ENCODE measurements at regions not wholly inside any gene's neighbourhood (a gene's known extent, or its start where the extent isn't known, plus 50 kb on each side); places are given as distances from the start of the nearest gene placed in this dataset.

DNA sequence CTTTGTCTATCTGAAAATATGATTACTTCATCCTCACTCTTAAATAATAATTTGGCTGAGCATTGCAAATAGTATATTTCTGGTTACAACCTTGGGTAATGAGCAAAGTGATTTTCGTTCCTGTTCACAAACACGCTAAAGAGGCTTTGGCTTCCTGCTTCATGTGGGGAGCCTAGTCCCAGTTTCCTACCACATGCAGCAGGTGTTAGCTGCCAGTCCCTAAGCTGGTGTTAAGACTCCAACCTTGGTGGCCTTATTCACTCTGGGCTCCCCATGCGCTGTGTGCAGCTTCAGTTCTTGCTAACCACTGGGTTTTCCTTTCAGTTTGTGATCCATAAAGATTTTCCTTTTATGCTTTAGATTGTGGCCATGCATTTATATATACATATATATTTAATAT lies 56.7 kb upstream of the BARHL2 start:
- Mint-ChIP-seq H3K4me3 (no peak overlapping the region), H3K27ac (no peak overlapping the region), H3K4me1 (peaks cover 8% of the 10 kb centered on the region), H3K9me3 (no peaks in the 10 kb centered on the region), H3K27me3 (ENCODE audit: low read depth) (no peaks in the 10 kb centered on the region), H3K36me3 (no peaks in the 10 kb centered on the region)
- CTCF ChIA-PET: no interaction called here
- ATAC-seq (no peak), DNase-seq (ENCODE audit: low spot score) (no peak)
- TF ChIP-seq ZBTB21 (CRISPR knock-in tag; IDR thresholded peaks at IDR 0.05; ENCODE audit: borderline replicate concordance) (no peak), GABPB1 (CRISPR knock-in tag; IDR thresholded peaks at IDR 0.05) (no peak), ATF1 (CRISPR knock-in tag; IDR thresholded peaks at IDR 0.05) (no peak), ZNF121 (CRISPR knock-in tag; IDR thresholded peaks at IDR 0.05) (no peak), JAZF1 (CRISPR knock-in tag; IDR thresholded peaks at IDR 0.05) (no peak), ZNF671 (CRISPR knock-in tag; IDR thresholded peaks at IDR 0.05) (no peak), TCF7 (CRISPR knock-in tag; IDR thresholded peaks at IDR 0.05; ENCODE audit: low read depth) (no peak), NFATC4 (CRISPR knock-in tag; IDR thresholded peaks at IDR 0.05) (no peak)
- TF ChIP-seq, protein P1, sequence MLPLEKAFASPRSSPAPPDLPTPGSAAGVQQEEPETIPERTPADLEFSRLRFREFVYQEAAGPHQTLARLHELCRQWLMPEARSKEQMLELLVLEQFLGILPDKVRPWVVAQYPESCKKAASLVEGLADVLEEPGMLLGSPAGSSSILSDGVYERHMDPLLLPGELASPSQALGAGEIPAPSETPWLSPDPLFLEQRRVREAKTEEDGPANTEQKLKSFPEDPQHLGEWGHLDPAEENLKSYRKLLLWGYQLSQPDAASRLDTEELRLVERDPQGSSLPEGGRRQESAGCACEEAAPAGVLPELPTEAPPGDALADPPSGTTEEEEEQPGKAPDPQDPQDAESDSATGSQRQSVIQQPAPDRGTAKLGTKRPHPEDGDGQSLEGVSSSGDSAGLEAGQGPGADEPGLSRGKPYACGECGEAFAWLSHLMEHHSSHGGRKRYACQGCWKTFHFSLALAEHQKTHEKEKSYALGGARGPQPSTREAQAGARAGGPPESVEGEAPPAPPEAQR (CRISPR knock-in tag; IDR thresholded peaks at IDR 0.05): no peak
- TF ChIP-seq, protein P2, sequence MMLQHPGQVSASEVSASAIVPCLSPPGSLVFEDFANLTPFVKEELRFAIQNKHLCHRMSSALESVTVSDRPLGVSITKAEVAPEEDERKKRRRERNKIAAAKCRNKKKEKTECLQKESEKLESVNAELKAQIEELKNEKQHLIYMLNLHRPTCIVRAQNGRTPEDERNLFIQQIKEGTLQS (CRISPR knock-in tag; conservative IDR thresholded peaks at IDR 0.05): no peak
- POLR2A ChIA-PET: no interaction called here

DNA sequence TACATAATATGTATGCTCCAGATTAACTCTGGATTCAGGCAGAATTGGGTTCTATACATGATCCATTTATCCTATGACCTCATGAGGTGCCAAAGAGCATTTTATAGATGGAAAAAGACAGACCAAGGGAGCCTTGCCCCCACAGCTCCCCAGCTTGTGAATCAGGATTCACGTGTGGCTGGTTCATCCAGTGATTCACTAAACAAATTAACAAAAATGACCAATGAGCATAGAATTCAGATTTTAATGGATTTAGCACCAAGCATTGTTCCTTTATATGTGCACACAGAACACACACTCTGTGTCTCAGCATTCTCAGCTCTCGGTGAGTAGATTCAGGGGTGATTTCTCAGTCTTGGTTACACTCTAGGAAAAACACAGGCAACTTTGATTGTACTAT lies 51.7 kb upstream of the BARHL2 start:
- ChIA-PET POLR2A (no interaction called here), CTCF (no interaction called here)
- H3K27ac Mint-ChIP-seq: no peak overlapping the region
- no peak for TF ChIP-seq TEAD4 (CRISPR knock-in tag; IDR thresholded peaks at IDR 0.05)
- no peak for TF ChIP-seq GABPB1 (CRISPR knock-in tag; IDR thresholded peaks at IDR 0.05)
- TF ChIP-seq, protein P3, sequence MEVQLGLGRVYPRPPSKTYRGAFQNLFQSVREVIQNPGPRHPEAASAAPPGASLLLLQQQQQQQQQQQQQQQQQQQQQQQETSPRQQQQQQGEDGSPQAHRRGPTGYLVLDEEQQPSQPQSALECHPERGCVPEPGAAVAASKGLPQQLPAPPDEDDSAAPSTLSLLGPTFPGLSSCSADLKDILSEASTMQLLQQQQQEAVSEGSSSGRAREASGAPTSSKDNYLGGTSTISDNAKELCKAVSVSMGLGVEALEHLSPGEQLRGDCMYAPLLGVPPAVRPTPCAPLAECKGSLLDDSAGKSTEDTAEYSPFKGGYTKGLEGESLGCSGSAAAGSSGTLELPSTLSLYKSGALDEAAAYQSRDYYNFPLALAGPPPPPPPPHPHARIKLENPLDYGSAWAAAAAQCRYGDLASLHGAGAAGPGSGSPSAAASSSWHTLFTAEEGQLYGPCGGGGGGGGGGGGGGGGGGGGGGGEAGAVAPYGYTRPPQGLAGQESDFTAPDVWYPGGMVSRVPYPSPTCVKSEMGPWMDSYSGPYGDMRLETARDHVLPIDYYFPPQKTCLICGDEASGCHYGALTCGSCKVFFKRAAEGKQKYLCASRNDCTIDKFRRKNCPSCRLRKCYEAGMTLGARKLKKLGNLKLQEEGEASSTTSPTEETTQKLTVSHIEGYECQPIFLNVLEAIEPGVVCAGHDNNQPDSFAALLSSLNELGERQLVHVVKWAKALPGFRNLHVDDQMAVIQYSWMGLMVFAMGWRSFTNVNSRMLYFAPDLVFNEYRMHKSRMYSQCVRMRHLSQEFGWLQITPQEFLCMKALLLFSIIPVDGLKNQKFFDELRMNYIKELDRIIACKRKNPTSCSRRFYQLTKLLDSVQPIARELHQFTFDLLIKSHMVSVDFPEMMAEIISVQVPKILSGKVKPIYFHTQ (CRISPR knock-in tag; IDR thresholded peaks at IDR 0.05): no peak
- no peak for TF ChIP-seq USF1 (CRISPR knock-in tag; IDR thresholded peaks at IDR 0.05)
- TF ChIP-seq ZBTB21 (CRISPR knock-in tag; IDR thresholded peaks at IDR 0.05; ENCODE audit: borderline replicate concordance): no peak
- TF ChIP-seq CDX4 (CRISPR knock-in tag; IDR thresholded peaks at IDR 0.05; ENCODE audit: borderline replicate concordance): no peak
- TF ChIP-seq, protein P1 (CRISPR knock-in tag; IDR thresholded peaks at IDR 0.05): no peak
- TF ChIP-seq, protein P4, sequence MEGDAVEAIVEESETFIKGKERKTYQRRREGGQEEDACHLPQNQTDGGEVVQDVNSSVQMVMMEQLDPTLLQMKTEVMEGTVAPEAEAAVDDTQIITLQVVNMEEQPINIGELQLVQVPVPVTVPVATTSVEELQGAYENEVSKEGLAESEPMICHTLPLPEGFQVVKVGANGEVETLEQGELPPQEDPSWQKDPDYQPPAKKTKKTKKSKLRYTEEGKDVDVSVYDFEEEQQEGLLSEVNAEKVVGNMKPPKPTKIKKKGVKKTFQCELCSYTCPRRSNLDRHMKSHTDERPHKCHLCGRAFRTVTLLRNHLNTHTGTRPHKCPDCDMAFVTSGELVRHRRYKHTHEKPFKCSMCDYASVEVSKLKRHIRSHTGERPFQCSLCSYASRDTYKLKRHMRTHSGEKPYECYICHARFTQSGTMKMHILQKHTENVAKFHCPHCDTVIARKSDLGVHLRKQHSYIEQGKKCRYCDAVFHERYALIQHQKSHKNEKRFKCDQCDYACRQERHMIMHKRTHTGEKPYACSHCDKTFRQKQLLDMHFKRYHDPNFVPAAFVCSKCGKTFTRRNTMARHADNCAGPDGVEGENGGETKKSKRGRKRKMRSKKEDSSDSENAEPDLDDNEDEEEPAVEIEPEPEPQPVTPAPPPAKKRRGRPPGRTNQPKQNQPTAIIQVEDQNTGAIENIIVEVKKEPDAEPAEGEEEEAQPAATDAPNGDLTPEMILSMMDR (IDR thresholded peaks at IDR 0.05): no peak
- no peak for TF ChIP-seq ZNF121 (CRISPR knock-in tag; IDR thresholded peaks at IDR 0.05)
- TF ChIP-seq HMGA2 (CRISPR knock-in tag; IDR thresholded peaks at IDR 0.05): no peak
- TF ChIP-seq NFATC4 (CRISPR knock-in tag; IDR thresholded peaks at IDR 0.05): no peak
- no peak for TF ChIP-seq ZNF281 (CRISPR knock-in tag; IDR thresholded peaks at IDR 0.05)
- TF ChIP-seq, protein P5, sequence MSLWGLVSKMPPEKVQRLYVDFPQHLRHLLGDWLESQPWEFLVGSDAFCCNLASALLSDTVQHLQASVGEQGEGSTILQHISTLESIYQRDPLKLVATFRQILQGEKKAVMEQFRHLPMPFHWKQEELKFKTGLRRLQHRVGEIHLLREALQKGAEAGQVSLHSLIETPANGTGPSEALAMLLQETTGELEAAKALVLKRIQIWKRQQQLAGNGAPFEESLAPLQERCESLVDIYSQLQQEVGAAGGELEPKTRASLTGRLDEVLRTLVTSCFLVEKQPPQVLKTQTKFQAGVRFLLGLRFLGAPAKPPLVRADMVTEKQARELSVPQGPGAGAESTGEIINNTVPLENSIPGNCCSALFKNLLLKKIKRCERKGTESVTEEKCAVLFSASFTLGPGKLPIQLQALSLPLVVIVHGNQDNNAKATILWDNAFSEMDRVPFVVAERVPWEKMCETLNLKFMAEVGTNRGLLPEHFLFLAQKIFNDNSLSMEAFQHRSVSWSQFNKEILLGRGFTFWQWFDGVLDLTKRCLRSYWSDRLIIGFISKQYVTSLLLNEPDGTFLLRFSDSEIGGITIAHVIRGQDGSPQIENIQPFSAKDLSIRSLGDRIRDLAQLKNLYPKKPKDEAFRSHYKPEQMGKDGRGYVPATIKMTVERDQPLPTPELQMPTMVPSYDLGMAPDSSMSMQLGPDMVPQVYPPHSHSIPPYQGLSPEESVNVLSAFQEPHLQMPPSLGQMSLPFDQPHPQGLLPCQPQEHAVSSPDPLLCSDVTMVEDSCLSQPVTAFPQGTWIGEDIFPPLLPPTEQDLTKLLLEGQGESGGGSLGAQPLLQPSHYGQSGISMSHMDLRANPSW (CRISPR knock-in tag; conservative IDR thresholded peaks at IDR 0.05; ENCODE audit: low read depth): no peak
- no peak for TF ChIP-seq PRRX2 (CRISPR knock-in tag; IDR thresholded peaks at IDR 0.05)
- no peak for TF ChIP-seq SMAD4 (CRISPR knock-in tag; IDR thresholded peaks at IDR 0.05)

More for the DNA sequence above, 51.7 kb upstream of the BARHL2 start:
- Mint-ChIP-seq H3K36me3 (no peaks in the 10 kb centered on the region), H3K9me3 (0 out of 2 replicates have a peak, but pooled peaks cover 3% of the 10 kb centered on the region), H3K4me1 (no peaks in the 10 kb centered on the region), H3K4me3 (no peak overlapping the region), H3K27me3 (ENCODE audit: low read depth) (no peaks in the 10 kb centered on the region)
- no peak for ATAC-seq
- no peak for DNase-seq (ENCODE audit: low spot score)
